ENCODE measurements at regions not wholly inside any gene's neighbourhood (a gene's known extent, or its start where the extent isn't known, plus 50 kb on each side); places are given as distances from the start of the nearest gene placed in this dataset. TPM values are rescaled to one million over a fixed set of nuclear protein-coding genes. Genes with fewer than 3 reads are reported as not detected.

DNA sequence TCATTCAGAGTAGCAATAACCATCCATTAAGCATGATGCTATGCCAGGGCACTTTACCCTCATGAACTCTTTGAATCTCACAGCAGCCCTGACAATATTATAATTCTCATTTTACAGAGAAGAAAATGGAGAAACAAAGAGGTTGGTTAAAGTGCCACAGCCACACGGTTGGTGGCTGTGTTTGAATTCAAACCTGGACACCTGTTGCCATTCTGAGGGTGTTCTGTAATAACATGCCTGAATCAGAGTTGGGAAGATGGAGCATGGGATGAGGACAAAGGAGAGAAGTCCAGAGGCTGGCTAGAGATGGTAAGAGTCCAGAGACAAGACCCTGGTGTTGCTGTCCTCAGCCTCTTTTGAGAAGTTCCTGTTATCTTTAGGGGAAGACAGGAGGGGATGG lies 127.7 kb downstream of the DHX35 start:
- Histone ChIP-seq H3K4me3 (ENCODE audit: insufficient read depth, low read length) (no peak overlapping the region), H2AFZ (ENCODE audit: low read length) (no peak overlapping the region), H4K20me1 (ENCODE audit: insufficient read depth, low read length) (no peaks in the 10 kb centered on the region), H3K27me3 (ENCODE audit: insufficient read depth, low read length) (peaks cover 5% of the 10 kb centered on the region), H3K79me2 (ENCODE audit: insufficient read depth, low read length) (no peaks in the 10 kb centered on the region), H3K36me3 (ENCODE audit: insufficient read depth, low read length) (no peaks in the 10 kb centered on the region), H3K4me1 (ENCODE audit: insufficient read depth, low read length) (no peaks in the 10 kb centered on the region), H3K9me3 (ENCODE audit: low read depth, low read length) (peaks cover 2% of the 10 kb centered on the region), H3K27ac (ENCODE audit: low read depth, low read length) (no peak overlapping the region), H3K4me2 (ENCODE audit: insufficient read depth, low read length) (no peak overlapping the region)
- TF ChIP-seq, protein P1, sequence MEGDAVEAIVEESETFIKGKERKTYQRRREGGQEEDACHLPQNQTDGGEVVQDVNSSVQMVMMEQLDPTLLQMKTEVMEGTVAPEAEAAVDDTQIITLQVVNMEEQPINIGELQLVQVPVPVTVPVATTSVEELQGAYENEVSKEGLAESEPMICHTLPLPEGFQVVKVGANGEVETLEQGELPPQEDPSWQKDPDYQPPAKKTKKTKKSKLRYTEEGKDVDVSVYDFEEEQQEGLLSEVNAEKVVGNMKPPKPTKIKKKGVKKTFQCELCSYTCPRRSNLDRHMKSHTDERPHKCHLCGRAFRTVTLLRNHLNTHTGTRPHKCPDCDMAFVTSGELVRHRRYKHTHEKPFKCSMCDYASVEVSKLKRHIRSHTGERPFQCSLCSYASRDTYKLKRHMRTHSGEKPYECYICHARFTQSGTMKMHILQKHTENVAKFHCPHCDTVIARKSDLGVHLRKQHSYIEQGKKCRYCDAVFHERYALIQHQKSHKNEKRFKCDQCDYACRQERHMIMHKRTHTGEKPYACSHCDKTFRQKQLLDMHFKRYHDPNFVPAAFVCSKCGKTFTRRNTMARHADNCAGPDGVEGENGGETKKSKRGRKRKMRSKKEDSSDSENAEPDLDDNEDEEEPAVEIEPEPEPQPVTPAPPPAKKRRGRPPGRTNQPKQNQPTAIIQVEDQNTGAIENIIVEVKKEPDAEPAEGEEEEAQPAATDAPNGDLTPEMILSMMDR (IDR thresholded peaks at IDR 0.05; ENCODE audit: extremely low read depth, low read depth, low read length), result no peak
- DNase-seq (ENCODE audit: insufficient read length, low spot score, missing footprints), result no peak

Small RNAs in the stretch of these regions (small RNA-seq; reads per million reads assigned to genes)
- gene RN7SL680P, result not detected
